K562 (cell line): ENCODE measurements at regions not wholly inside any gene's neighbourhood (a gene's known extent, or its start where the extent isn't known, plus 50 kb on each side); places are given as distances from the start of the nearest gene placed in this dataset.

Source experiments
- ATAC-seq: fragments of 200-7000 bp; cut with Tn5 transposase; 3 replicates; pipeline ENCODE4 v1.9.1; 2020; ENCODE audit warnings: moderate library complexity
- BruUV-seq: library from RNA; stranded (reverse); fragments of 400-500 nt; replicated peaks from 2 replicates; lab custom pipeline; 2021; lab: Mats Ljungman, UMichigan
- CTCF ChIA-PET: fragments of 300-600 bp; formaldehyde crosslinking; extraction: SDS; loops from one replicate; lab custom pipeline; 2021; ENCODE audit warnings: low intra/inter-chr PET ratio; lab: Yijun Ruan, JAX
- POLR2A ChIA-PET: fragments of 300-600, 350-650 bp; sonication (Branson Sonifier 250); formaldehyde crosslinking; extraction: SDS; loops from one replicate; lab custom pipeline; 2021; ENCODE audit warnings: antibody characterized with exemption, inconsistent platforms; lab: Yijun Ruan, JAX
- DNase-seq, 4 experiments: peaks; one replicate each; pipeline versions ENCODE4 v3.0.0 to v3.0.0-alpha.2; 2011 to 2018; ENCODE audit warnings: low spot score in 3 of 4, mixed read lengths in 3 of 4; ENCODE audit errors: extremely low read depth in 1 of 4
- FAIRE-seq: peaks from 2 replicates; lab custom pipeline; 2011; peaks lifted over from hg19 to GRCh38; lab: Jason Lieb, UNC
- H2AFZ ChIP-seq: 2 replicates; pipeline ENCODE4 v1.6.0; 2011; ENCODE audit warnings: low read depth, low read length, control low read depth, inconsistent platforms
- H3K27ac ChIP-seq: fragments of 200-600 bp; 3 replicates; pipeline ENCODE4 v1.8.0; 2011; ENCODE audit warnings: low read depth, mild to moderate bottlenecking, control low read depth, inconsistent platforms, low read length, moderate library complexity, mixed read lengths; ENCODE audit errors: extremely low read depth
- H3K27me3 ChIP-seq, 2 experiments: fragments of 300-600 bp in 1 of 2; 2 replicates in 1 of 2; 3 replicates in 1 of 2; pipeline versions ENCODE4 v1.6.0 to v1.8.0; 2011; ENCODE audit warnings: inconsistent platforms in 2 of 2, low read length in 2 of 2, mild to moderate bottlenecking in 1 of 2, mixed read lengths in 1 of 2, moderate library complexity in 1 of 2; ENCODE audit not compliant: control insufficient read depth in 2 of 2, insufficient read depth in 2 of 2
- H3K36me3 ChIP-seq: fragments of 300-600 bp; 3 replicates; pipeline ENCODE4 v1.8.0; 2011; ENCODE audit warnings: mild to moderate bottlenecking, low read length, inconsistent platforms; ENCODE audit not compliant: control insufficient read depth, insufficient read depth
- H3K4me1 ChIP-seq, 2 experiments: fragments of 200-600 bp in 1 of 2; replicated peaks in 1 of 2; 2 replicates in 1 of 2; 3 replicates in 1 of 2; pipeline versions ENCODE4 v1.5.1 to v1.8.0; 2011; ENCODE audit warnings: inconsistent platforms in 2 of 2, low read length in 2 of 2, mild to moderate bottlenecking in 1 of 2, mixed read lengths in 1 of 2, moderate library complexity in 1 of 2; ENCODE audit not compliant: control insufficient read depth in 2 of 2, insufficient read depth in 2 of 2
- H3K4me2 ChIP-seq: 2 replicates; pipeline ENCODE4 v1.6.1; 2011; ENCODE audit warnings: low read length, control low read depth, inconsistent platforms, mixed read lengths; ENCODE audit not compliant: insufficient read depth
- H3K4me3 ChIP-seq: fragments of 200-600 bp; sonication (generic), shearing (Covaris generic); 2 replicates; pipeline ENCODE4 v1.5.1; 2016; ENCODE audit warnings: control low read depth, inconsistent platforms
- H3K79me2 ChIP-seq: fragments of 200-600 bp; 3 replicates; pipeline ENCODE4 v1.8.0; 2011; ENCODE audit warnings: low read length, inconsistent platforms; ENCODE audit not compliant: control insufficient read depth, insufficient read depth
- H3K9ac ChIP-seq, 2 experiments: 2 replicates each; pipeline versions ENCODE4 v1.6.0 to v1.6.1; 2011; ENCODE audit warnings: low read depth in 2 of 2, low read length in 2 of 2, control low read depth in 1 of 2, inconsistent platforms in 1 of 2, mild to moderate bottlenecking in 1 of 2, mixed read lengths in 1 of 2; ENCODE audit not compliant: insufficient read depth in 1 of 2
- H3K9me1 ChIP-seq: one replicate; pipeline ENCODE4 v1.6.0; 2011; ENCODE audit warnings: inconsistent platforms, mild to moderate bottlenecking, low read length, moderate library complexity; ENCODE audit not compliant: control insufficient read depth, insufficient read depth
- H3K9me3 ChIP-seq: replicated peaks from 2 replicates; pipeline ENCODE4 v1.5.1; 2011; ENCODE audit warnings: low read depth, low read length, inconsistent platforms; ENCODE audit not compliant: control insufficient read depth, insufficient read depth
- H4K20me1 ChIP-seq: replicated peaks from 2 replicates; pipeline ENCODE4 v1.6.1; 2011; ENCODE audit warnings: low read length, inconsistent platforms, mixed read lengths; ENCODE audit not compliant: control insufficient read depth, insufficient read depth
- BRF2 ChIP-seq: IDR thresholded peaks from 3 replicates; pipeline ENCODE4 v1.6.1; 2011; ENCODE audit warnings: borderline replicate concordance, mild to moderate bottlenecking; ENCODE audit not compliant: insufficient read length, insufficient read depth
- CREB3 ChIP-seq: fragments of 450-650 bp; conservative IDR thresholded peaks from 2 replicates; pipeline ENCODE4 v1.6.1; 2016; ENCODE audit warnings: missing genetic modification characterization, low read depth, mild to moderate bottlenecking, missing compliant biosample characterization, moderate library complexity
- GABPB1 ChIP-seq: sonication (generic); formaldehyde crosslinking; IDR thresholded peaks from 2 replicates; pipeline ENCODE4 v1.8.0; 2022; ENCODE audit warnings: mild to moderate bottlenecking, missing genetic modification reagents
- HINFP ChIP-seq: fragments of 450-650 bp; conservative IDR thresholded peaks from 2 replicates; pipeline ENCODE4 v1.6.1; 2016; ENCODE audit warnings: missing genetic modification characterization, low read depth, mild to moderate bottlenecking, control low read depth, missing compliant biosample characterization
- KDM5B ChIP-seq: fragments of 200-600 bp; sonication (generic); IDR thresholded peaks from 2 replicates; pipeline ENCODE4 v1.6.1; 2012; ENCODE audit warnings: low read depth, mild to moderate bottlenecking, moderate library complexity, low read length, control low read depth, inconsistent platforms; ENCODE audit not compliant: insufficient replicate concordance
- L3MBTL2 ChIP-seq: fragments of 450-650 bp; IDR thresholded peaks from 2 replicates; pipeline ENCODE4 v1.6.1; 2016; ENCODE audit warnings: mild to moderate bottlenecking, moderate library complexity
- NRF1 ChIP-seq, 2 experiments: fragments of 450-650 bp; IDR thresholded peaks in 1 of 2; conservative IDR thresholded peaks in 1 of 2; 2 replicates each; pipeline ENCODE4 v1.6.1; 2014; ENCODE audit warnings: mild to moderate bottlenecking in 2 of 2
- POLR3G ChIP-seq: IDR thresholded peaks from 2 replicates; pipeline ENCODE4 v1.6.1; 2011; ENCODE audit not compliant: insufficient read length, insufficient replicate concordance; ENCODE audit errors: extremely low read depth
- SAFB ChIP-seq: fragments of 200-400 bp; formaldehyde crosslinking; IDR thresholded peaks from 2 replicates; pipeline ENCODE4 v1.6.1; 2017; ENCODE audit warnings: low read depth, low read length, borderline replicate concordance
- SIN3A ChIP-seq, 2 experiments: fragments of 150-350 bp in 1 of 2; IDR thresholded peaks; 2 replicates each; pipeline ENCODE4 v1.6.1; 2011 to 2016; ENCODE audit warnings: borderline replicate concordance in 2 of 2, low read depth in 2 of 2, low read length in 2 of 2, mild to moderate bottlenecking in 2 of 2, moderate library complexity in 2 of 2; ENCODE audit not compliant: control insufficient read depth in 1 of 2
- ZNF316 ChIP-seq: fragments of 450-650 bp; IDR thresholded peaks from 2 replicates; pipeline ENCODE4 v1.6.1; 2016
- WGBS: fragments of 100-300 bp; shearing (Covaris generic); methylation state at CpG from one replicate; pipeline ENCODE4 v1.1.6; 2016; ENCODE audit warnings: low coverage, mixed read lengths; ENCODE audit not compliant: insufficient coverage; ENCODE audit errors: missing lambda C conversion rate; 5-methylcytosine and 5-hydroxymethylcytosine counted together
- in situ Hi-C: fragments of 300-500 bp; cut with MboI; formaldehyde crosslinking; loops from 4 replicates; pipeline ENCODE4 v1.15.0; 2018; ENCODE audit warnings: inconsistent platforms, mixed read lengths
- intact Hi-C: fragments of 100-400 bp; cut with micrococcal nuclease; formaldehyde crosslinking; loops from 2 replicates; pipeline ENCODE4 v1.14.2; 2022

- no peaks in the 10 kb centered on the region for H3K9me3 ChIP-seq
- H3K9ac ChIP-seq, result no peak overlapping the region
- 0% methylated on average over 5 of the region's 5 CpGs for WGBS
- H4K20me1 ChIP-seq, result no peaks in the 10 kb centered on the region
- CTCF ChIA-PET, result no interaction called here
- in situ Hi-C loops (no loop called here), intact Hi-C loops (no loop called here)
- no peaks in the 10 kb centered on the region for H3K9me1 ChIP-seq
- FAIRE-seq (no peak), DNase-seq (no peak), ATAC-seq (no peak)
- no TSS peak for BruUV-seq
- TF ChIP-seq KDM5B (no peak), GABPB1 (no peak), L3MBTL2 (no peak), ZNF316 (no peak), CREB3 (tag) (no peak), NRF1 (conservative IDR thresholded peaks at IDR 0.05 in 1 of 2, IDR thresholded peaks at IDR 0.05 in 1 of 2) (no peak), HINFP (no peak), SAFB (no peak), SIN3A (IDR thresholded peaks at IDR 0.05; ENCODE audit: borderline replicate concordance in 2 of 2, control insufficient read depth in 1 of 2, low read depth in 2 of 2, low read length in 2 of 2) (no peak), POLR3G (no peak), BRF2 (no peak)
- no peak overlapping the region for H2AFZ ChIP-seq
- no peak overlapping the region for H3K4me2 ChIP-seq
- H3K27ac ChIP-seq, result no peak overlapping the region
- no peaks in the 10 kb centered on the region for H3K36me3 ChIP-seq
- H3K79me2 ChIP-seq, result no peaks in the 10 kb centered on the region
- H3K4me1 ChIP-seq, result no peaks in the 10 kb centered on the region
- POLR2A ChIA-PET, result no interaction called here
- H3K27me3 ChIP-seq, result no peaks in the 10 kb centered on the region
- no peak overlapping the region for H3K4me3 ChIP-seq
Observed at GRCh38 chr2:19504400-19505198, 146.2 kb upstream of the OSR1 start.
